HG03439 (cell line): ENCODE measurements at regions not wholly inside any gene's neighbourhood (a gene's known extent, or its start where the extent isn't known, plus 50 kb on each side); places are given as distances from the start of the nearest gene placed in this dataset.
"Not testable (repeated sequence)": the region's sequence is repeated elsewhere in the genome, so short reads cannot be mapped to it uniquely, and the experiment has no call there.

Experiments
- ATAC-seq: cut with Tn5 transposase; IDR thresholded peaks from one replicate; pipeline ENCODE4 v1.9.1; 2021; ENCODE audit warnings: mild to moderate bottlenecking, moderate library complexity; ENCODE audit not compliant: unreplicated experiment

DNA sequence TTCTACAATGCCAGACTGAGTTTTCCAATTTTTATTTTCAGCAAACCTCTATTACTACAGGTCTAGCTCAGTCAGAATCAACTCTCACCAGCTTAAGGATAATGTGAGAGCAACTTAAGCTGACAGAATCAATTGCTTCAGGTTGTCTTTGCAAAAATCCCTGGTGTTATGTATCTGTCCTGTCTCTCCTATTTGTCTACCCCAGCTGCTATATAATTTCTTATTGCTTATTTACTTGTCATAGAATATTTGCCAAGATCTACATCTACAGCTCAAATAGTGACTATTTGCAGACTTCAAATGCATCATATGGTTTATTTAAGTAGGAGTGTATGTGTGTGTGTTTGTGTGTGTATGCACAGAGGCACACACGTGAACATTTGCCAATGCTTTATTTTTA is 54.1 kb downstream of the FOXG1 start:
- ATAC-seq: no peak

DNA sequence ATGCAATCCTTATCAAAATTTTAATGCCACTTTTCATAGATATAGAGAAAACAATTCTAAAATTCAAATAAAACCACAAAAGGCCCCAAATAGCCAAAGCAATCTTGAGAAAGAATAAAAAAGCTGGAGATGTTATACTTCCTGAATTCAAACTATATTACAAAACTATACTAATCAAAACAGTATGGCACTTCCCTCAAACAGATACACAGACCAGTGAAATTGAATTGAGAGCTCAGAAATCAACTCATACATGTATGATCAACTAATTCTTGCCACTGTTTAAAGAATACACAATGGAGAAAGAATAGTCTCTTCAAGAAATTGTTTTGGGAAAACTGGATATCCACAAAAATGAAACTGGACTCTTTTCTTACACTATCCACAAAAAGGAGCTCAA is 55.4 kb downstream of the FOXG1 start:
- no peak for ATAC-seq

DNA sequence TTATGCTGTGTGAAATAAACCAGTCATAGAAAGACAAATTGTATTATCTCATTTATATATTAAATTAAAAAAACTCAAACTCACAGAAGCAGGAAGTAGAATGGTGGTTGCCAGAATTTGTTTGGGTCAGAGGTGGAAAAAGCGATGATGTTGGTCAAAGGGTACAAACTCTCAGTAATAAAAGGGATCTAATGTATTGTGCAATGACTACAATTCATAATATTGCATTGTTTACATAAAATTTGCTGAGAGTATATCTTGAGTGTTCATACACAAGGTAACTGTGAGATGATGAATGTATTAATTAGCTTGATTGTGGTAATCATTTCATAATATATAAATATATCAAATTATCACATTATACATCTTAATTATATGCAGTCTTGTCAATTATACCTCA is 56.7 kb downstream of the FOXG1 start:
- ATAC-seq: no peak

DNA sequence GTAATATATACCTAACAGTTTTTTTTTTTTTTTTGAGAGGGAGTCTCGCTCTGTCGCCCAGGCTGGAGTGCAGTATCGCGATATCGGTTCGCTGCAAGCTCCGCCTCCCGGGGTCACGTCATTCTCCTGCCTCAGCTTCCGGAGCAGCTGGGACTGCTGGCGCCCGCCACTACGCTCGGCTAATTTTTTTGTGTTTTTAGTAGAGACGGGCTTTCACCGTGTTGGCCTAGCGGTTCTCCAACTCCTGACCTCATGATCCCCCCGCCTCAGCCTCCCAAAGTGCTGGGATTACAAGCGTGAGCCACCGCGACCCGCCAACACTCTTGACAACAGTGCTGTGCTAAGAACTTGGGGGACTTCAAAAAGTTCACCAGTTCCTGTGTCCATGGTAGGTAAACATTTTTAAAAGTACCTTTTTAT is 63.5 kb downstream of the FOXG1 start:
- ATAC-seq: no peak

GRCh38 chr14:28831126-28831525 is 64.5 kb downstream of the FOXG1 start:
- ATAC-seq: peak; percentile 100

- not testable (repeated sequence) for ATAC-seq
These were observed 76.0 kb downstream of the FOXG1 start for GRCh38 chr14:28842569-28842968.

DNA sequence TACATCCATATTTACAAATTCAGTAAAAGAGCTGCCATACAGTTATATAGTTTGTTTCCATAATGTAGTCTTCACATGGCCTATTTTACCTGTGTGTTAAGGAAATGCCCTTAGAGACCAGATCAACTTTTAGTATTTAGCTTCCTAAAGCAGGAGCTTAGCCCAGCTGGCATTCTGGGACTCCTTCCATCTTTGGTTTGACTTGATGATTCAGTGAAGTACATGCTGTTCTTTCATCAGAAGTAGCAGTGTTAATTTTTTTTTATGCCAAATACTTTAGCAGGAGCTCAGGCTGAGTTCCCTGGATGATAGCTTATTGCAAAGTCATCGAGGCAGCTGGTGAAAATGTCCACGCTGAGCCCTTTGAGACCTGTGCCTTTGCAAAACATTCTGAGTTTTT is 101.0 kb downstream of the FOXG1 start:
- ATAC-seq: no peak

GRCh38 chr14:28870033-28870564 is 103.5 kb downstream of the FOXG1 start:
- no peak for ATAC-seq

DNA sequence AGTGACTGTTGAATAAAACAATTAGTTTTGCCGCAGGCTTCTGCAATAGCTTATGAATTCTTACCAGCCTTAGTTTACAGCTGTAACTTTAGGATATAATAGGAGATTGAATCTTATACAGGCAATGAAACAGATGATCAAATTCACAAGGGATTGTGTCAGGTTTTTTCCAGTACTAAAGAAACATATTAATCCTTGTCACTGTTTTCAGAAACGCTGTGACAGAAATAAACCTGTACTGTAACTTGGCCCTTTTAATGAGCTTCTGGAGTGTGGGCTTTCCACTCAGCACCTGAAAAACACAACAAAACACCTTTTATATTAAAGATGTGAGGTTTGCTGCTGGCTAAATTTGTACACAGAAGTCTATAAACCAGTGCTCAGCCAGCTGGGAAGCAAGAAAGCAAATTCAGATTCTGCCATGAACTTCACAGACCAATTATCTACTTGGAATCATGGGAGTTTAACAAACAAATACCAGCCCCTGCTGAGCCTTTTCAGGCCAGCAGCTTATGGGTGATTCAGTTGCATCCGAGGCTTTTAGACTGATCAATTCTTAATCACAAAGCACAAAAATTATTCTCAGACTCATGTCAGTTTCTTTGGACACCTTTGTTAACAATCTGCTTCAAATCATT is 109.5 kb downstream of the FOXG1 start:
- ATAC-seq: no peak

DNA sequence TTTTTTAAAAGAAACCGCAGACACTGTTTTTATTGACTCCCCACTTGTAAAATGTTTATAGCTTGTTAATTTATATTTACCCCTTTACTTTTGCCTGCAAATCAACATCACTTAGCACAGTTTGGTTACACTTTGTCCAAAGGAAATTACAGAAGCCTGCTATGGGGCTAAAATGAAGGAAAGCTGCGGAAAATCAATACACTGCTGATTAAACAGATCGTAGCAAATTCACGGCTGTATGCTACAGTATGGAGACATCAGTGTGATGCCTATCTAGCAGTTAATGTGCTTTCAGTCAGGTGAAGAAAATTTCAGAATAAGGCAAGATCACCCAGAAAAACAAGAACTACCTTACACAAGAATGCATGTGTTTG is 110.0 kb downstream of the FOXG1 start:
- no peak for ATAC-seq

DNA sequence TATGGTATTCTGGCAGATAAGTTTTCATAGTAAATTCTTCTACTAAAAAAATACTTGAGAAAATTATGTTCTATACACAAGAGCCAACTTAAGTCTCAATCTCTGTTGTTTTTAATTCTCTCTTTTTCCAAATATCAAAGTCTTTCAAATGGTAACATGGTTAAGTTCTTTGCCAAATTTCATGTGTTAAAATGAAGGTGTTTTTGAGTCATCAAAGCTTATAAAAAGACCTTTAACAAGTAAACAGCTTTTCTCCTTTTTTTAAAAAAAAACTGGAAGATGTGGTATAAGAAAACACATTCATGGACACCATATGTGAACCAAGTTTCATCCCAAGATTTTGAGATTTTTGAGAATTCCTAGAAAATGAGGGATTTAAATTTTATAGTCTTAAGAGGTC is 111.3 kb downstream of the FOXG1 start:
- no peak for ATAC-seq

DNA sequence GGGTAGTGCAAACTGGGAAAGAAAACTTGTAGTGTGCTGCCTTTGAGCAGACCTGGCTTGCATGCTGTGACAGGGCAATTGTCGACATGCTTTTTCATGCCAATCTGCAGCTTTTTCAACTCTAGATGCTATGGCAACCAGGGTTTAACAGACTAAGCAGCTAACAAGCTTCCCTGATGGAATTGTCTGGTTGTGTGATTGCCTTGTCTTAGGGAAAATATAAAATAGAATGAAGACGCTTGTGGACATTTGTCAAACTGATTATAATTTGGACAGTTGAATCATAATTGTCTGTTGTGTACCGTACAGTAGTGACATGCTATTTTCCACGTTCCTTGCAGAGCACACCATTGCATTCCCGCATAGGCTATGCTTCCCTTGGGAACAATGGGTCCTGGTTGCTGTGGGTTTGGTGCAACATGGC is 113.0 kb downstream of the FOXG1 start:
- ATAC-seq: no peak

DNA sequence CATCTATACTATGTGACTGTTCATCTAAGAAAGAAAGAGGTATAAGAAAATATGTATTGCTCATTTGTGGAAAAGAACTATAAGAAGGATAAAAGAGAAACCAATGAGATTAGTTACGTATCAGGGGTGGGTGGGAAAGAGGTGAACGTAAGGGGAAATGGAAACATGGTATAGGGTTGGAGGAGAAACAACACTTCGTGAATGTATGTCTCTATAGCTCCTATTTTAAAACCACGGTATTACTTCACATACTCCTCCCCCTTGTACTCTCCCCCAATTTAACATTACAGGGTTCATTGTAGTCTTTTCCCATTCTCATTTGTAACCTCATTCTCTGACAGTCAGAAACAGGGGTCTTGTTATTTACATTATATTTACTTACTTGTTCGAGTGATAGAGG is 120.4 kb downstream of the FOXG1 start:
- no peak for ATAC-seq

DNA sequence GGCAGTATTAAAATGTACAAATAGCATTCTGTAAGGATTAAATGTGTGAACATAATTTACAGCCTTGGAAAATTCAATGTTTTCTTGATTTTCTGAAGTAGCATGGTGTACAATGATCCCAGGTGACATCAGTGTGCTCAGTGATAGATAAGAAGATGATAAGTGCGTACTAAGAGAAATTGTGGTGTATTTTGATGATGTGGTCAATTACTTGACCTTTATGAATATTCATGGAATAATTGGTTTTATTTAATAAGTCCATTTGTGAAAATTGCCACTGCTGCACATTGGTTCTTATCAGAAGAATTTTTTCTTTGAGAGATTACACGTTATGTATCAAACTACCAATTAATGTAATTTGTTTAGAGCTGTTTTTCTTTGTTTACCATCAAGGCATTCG is 128.8 kb downstream of the FOXG1 start:
- no peak for ATAC-seq

DNA sequence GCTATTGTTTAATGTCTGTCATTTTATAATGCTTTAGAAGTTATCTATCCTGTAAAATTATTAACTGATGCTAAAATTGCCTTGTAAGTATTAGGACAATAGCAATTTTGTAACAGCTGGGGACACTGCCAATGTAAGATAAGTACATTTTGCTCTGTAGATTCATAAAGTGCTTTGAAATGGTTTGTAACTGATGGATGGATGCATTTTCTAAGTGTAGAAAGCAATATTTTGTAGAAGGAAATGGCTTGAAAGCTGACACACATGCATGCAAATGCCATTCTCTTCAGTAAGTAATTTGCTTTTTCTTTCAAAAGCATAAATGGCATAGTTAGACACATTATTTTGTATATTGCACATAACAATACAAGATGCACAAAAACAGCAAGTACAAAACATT is 129.8 kb downstream of the FOXG1 start:
- ATAC-seq: no peak

- ATAC-seq: no peak
These were observed 135.0 kb downstream of the FOXG1 start for GRCh38 chr14:28901631-28902030.

- no peak for ATAC-seq
These were observed 136.3 kb downstream of the FOXG1 start for GRCh38 chr14:28902930-28903329.

GRCh38 chr14:28911521-28911920 is 144.9 kb downstream of the FOXG1 start:
- ATAC-seq: no peak

DNA sequence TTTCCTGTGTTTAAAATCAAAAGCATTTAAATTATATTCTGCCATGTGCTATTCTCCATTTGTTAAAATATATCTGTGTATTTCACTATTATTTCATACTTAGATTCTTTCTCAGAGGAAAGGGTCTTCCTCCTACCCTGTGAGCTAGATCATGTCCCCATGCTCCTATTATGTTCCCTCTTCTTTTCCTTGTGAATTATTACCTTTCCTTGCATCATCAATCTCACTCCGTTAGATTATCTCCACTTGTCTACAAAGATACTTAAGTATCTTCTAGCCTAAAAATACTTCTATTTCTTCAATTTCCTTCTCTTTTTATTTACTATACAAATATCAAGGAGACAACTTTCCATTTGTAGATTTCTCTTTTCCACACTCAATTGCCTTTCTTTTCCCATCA is 146.5 kb downstream of the FOXG1 start:
- ATAC-seq: no peak

DNA sequence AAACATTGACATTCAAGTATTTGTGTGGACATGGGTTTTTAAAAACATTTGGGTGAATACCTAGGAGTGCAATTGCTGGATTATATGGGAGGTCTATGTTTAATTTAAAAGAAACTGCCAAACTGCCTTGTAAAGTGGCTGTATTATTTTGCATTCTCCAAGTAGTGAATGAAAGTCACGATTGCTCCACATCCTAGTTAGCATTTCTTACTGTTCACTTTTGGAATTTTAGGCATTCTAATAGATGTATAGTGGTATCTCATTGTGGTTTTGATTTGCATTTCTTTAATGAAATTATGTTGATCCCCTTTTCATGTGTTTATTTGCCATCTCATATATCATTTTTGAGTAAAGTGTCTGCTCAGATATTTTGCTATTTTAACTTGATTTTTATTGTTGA is 159.5 kb downstream of the FOXG1 start:
- ATAC-seq: no peak

GRCh38 chr14:28931999-28932398 is 165.4 kb downstream of the FOXG1 start:
- ATAC-seq: no peak

- no peak for ATAC-seq
These were observed 170.0 kb downstream of the FOXG1 start for GRCh38 chr14:28936601-28937000.

- no peak for ATAC-seq
These were observed 175.2 kb downstream of the FOXG1 start for GRCh38 chr14:28941758-28942157.
